Dedifferentiated amniotic fluid mesenchymal stem cell (primary cell): ENCODE measurements at regions not wholly inside any gene's neighbourhood (a gene's known extent, or its start where the extent isn't known, plus 50 kb on each side); places are given as distances from the start of the nearest gene placed in this dataset.
"Not testable (repeated sequence)": the region's sequence is repeated elsewhere in the genome, so short reads cannot be mapped to it uniquely, and the experiment has no call there.

ENCODE experiments used
- DNase-seq: peaks from one replicate; pipeline ENCODE4 v3.0.0-alpha.2; 2016; ENCODE audit errors: extremely low spot score

DNA sequence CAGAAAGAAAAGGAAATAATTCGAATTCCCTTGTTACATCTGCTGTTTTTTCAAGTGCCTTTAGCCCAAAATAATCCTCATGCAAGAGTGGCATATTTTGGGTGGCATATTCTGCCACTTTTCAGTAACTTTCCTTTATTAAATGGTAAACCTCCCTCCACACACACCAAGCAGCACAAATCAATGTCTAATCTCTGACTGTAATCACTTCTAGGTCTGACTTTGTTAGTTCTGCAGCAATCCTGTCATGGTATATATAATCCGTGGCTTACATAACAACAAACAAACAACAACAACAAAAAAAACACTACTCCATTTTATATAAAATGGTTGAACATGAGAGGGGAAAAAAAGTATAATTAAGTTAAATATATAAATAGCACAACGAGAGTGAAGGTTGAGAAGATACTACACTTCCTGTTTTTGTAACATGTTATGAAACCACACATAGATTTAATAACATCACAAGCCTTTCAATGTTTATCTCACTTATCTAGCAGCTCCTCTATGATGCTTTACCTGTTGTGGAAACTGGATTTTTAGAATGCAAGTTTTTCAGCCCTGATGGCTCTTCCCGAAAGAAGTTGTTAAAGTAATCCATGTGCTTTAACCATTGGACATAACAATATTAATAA, 715.4 kb downstream of the GRXCR1 start:
- no peak for DNase-seq

GRCh38 chr4:43619219-43619618, 726.7 kb downstream of the GRXCR1 start:
- DNase-seq, result no peak

DNA sequence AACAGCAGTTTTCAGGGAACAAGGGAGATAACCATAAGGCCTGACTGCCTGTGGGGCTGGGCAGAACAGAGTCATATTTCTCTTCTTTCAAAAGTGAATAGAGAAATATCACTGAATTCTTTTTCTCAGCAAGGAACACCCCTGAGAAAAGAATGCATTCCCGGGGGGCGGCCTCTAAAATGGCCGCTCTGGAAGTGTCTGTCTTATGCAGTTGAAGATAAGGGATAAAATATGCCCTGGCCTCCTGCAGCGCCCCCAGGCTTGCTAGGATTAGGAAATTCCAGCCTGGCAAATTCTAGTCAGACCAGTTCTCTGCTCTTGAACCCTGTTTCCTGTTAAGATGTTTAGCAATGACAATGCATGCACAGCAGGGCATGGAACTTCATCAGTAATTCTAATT, 745.4 kb downstream of the GRXCR1 start:
- DNase-seq, result not testable (repeated sequence)

DNA sequence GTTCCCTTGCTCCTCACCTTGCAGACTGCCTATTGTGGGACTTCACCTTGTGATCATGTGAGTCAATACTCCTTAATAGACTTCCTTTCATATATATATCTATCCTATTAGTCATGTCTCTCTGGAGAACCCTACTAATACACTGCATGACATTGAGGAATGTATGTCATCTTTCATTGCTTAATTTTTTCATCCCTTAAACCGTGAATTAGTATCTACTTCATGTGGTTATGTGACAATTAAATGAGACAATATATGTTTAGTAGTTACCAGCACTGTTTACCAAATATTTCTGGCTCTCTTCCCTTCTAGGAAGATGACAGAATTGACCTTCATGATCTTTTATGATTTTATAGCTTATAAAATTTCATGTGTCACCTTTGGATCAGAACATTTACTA, 759.5 kb downstream of the GRXCR1 start:
- no peak for DNase-seq

DNA sequence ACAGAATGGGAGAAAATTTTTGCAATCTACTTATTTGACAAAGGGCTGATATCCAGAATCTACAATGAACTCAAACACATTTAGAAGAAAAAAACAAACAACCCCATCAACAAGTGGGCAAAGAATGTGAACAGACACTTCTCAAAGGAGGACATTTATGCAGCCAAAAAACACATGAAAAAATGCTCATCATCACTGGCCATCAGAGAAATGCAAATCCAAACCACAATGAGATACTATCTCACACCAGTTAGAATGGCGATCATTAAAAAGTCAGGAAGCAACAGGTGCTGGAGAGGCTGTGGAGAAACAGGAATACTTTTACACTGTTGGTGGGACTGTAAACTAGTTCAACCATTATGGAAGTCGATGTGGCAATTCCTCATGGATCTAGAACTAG, 767.0 kb downstream of the GRXCR1 start:
- not testable (repeated sequence) for DNase-seq

GRCh38 chr4:43672265-43672885, 776.2 kb downstream of the KCTD8 start:
- not testable (repeated sequence) for DNase-seq

- DNase-seq, result no peak
These were observed 768.2 kb downstream of the KCTD8 start for GRCh38 chr4:43680421-43680820.

GRCh38 chr4:43682551-43682950, 766.1 kb downstream of the KCTD8 start:
- no peak for DNase-seq

GRCh38 chr4:43690116-43690515, 758.5 kb downstream of the KCTD8 start:
- no peak for DNase-seq

GRCh38 chr4:43693876-43694275, 754.7 kb downstream of the KCTD8 start:
- DNase-seq, result no peak

GRCh38 chr4:43709443-43709842, 739.2 kb downstream of the KCTD8 start:
- no peak for DNase-seq

DNA sequence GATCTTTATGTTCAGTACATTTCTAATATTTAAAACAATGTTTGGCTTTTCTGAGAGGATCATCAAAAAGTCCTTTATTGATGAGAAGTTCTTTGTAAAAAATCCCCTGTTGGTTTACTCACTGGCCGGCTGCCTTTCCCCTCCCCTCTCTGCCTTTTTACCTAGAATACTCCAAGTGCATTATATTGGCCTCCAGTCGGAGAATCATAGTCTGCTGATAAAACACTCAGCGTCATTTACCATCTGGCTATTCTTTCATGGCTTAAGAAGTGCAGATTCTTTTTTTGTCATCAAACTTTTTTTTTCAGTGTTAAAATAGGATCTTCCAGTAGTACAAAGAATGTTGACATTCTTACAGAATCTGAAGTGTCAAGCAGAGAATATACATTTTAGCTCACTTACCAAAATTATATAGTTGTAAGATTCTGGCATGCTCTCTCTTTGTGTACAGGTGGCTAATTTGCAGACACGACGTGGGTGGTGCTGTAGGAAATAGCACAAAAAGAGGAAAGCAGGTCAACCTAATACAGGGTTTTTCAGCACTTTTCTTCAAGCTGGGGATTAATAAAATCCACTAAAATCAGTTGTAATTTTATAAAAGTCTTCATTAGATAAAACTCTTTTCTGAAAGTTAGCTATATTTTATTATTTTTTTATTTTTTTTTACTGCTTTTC, 731.8 kb downstream of the KCTD8 start:
- no peak for DNase-seq

DNA sequence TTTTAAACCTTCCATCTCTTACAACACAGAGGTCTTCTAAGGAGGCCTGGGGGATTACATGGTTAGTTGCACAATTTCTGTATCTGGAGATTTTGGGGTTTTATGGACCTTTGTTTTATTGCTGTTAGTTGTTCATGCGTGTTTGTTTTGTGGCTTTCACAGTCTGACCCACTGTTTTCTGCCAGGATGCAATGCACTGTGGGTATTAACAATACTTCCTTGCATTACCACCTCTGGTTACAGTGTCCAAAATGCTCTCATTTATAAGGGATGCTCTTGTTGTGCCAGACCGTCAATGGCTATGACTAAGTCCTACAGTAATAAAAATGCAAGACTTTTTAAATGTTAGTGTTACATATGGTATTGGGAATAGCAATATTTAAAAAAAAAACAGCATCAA, 730.2 kb downstream of the KCTD8 start:
- no peak for DNase-seq

GRCh38 chr4:43732829-43733426, 715.7 kb downstream of the KCTD8 start:
- DNase-seq, result peak; percentile 3

DNA sequence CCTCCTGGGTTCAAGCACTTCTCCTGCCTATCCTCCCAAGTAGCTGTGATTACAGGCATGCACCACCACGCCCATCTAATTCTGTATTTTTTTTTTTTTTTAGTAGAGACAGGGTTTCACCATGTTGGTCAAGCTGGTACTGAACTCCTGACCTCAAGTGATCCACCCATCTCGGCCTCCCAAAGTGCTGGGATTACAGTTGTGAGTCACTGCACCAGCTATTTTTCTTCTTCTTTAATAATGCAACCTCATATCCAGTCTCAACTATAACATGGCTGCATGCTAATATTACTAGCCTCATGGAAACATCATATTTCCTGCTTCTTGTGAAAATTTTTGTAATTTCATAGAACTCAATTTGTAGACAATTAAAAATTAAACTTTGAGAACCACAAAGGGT, 706.5 kb downstream of the KCTD8 start:
- no peak for DNase-seq

GRCh38 chr4:43754566-43754965, 694.0 kb downstream of the KCTD8 start:
- no peak for DNase-seq

- no peak for DNase-seq
These were observed 691.5 kb downstream of the KCTD8 start for GRCh38 chr4:43757147-43757546.

DNA sequence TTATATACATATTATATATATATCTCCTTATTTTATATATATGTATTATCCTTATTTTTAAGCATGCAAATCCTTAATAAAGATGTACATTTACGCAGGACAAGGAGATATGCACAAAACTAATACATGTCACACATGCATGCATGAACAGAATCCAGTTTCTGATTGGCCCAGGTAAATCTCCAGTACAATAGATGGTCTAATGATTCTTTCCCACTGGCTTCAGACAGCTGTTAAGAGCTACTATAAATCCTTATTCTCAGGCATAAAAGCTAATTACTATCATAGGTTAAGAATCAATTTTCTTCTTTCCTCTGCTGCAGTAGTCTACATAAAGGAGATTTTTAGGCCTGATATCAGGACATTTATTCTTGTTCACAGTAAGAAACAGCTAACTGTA, 689.8 kb downstream of the KCTD8 start:
- no peak for DNase-seq

DNA sequence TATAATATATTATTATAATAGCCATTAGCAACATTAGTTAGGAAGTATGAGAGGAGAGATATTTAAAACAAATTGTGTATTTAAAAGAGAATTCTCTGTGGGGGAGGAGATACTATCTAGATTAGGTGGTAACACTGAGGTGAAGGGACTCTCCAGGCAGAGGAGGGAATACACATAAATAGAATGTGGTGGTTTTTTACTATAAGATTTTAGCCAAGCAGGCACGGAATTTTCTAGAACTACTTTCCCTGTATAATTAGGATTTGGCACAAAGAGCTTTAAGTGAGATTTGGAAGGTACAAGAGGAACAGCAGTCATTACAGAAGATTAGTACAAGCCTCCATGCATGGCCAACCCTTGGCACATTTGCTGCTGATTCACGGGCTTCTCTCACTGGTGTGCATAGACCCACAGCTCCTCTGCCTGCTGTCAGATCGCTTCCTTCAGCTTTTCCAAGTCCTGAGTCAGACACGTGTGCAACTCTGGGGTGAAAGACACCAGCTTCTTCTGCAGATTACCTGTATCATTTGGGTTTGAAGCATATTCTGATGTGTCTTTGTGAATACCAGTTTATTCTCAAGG, 685.5 kb downstream of the KCTD8 start:
- DNase-seq, result no peak

DNA sequence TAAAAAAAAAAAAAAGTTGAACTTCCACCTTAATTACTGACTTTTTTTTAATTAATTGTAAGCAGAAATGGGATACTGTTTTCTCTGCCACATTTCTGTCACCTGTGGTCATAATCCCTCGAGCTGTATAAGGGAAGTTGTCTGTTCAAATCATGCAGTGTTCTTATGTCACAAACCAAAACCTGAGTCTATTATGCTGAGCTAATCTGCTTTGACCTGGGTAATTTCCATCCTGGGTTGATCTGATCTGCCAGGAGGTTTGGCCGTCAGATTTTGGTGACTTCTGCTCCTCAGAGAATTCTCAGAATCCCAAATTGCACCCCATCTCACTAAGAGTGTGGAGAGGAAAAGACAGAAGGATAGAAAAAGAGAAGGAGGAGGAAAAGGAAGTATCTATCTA, 683.1 kb downstream of the KCTD8 start:
- no peak for DNase-seq

- DNase-seq, result no peak
These were observed 682.0 kb downstream of the KCTD8 start for GRCh38 chr4:43766648-43767047.

GRCh38 chr4:43776371-43776770, 672.2 kb downstream of the KCTD8 start:
- DNase-seq, result no peak
